ENCODE measurements at regions not wholly inside any gene's neighbourhood (a gene's known extent, or its start where the extent isn't known, plus 50 kb on each side); places are given as distances from the start of the nearest gene placed in this dataset.

DNA sequence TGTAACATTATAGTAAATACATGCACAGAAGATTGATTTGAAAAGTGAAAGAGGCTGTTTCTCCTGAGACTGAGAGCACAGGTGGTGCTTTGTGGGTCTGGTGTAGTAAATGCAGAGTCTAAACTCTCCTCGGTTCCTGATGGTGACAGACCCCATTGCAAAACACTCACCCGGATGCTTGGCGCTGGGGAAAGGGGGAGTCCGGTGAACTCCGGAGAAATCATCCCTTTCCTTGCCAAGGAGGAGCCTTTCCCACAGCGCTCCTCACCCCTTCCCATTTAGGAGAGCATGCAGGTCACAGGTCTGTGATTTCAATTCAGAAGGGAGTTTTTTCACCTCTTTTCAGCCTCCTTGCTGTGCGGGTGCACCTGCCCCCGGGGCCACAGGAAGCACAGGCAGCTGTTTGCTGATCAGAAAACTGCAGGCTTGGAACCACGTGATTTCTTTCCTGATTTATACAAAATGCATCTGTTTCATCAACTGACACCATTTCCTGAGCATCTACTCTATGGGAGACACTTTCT, 75.6 kb upstream of the LYZL2 start:
- no peak for ATAC-seq
- Histone ChIP-seq H3K79me2 (ENCODE audit: insufficient read depth, low read length) (no peaks in the 10 kb centered on the region), H4K20me1 (ENCODE audit: insufficient read depth, low read length) (no peaks in the 10 kb centered on the region), H3K4me2 (ENCODE audit: low read depth, low read length) (no peak overlapping the region), H3K4me1 (ENCODE audit: insufficient read depth, low read length) (no peaks in the 10 kb centered on the region), H3K9me3 (ENCODE audit: low read length) (no peaks in the 10 kb centered on the region), H3K9ac (ENCODE audit: insufficient read depth, low read depth, low read length) (no peak overlapping the region), H2AFZ (ENCODE audit: low read length) (no peak overlapping the region), H3K27ac (ENCODE audit: extremely low read length, insufficient read depth, low read length) (no peak overlapping the region), H3K36me3 (replicated peaks in 1 of 2; ENCODE audit: control insufficient read depth in 1 of 2, insufficient read depth in 2 of 2, low read length in 2 of 2) (no peaks in the 10 kb centered on the region), H3K4me3 (replicated peaks in 1 of 3; ENCODE audit: insufficient read depth in 1 of 3, low read depth in 2 of 3, low read length in 3 of 3) (no peak overlapping the region), H3K27me3 (ENCODE audit: control insufficient read depth in 1 of 2, insufficient read depth in 2 of 2, low read length in 2 of 2) (peaks cover 4 to 32% of the 10 kb centered on the region in 2 experiments; a peak in 4 of 5 replicates)
- 25% methylated on average over 9 of the region's 9 CpGs for WGBS (ENCODE audit: low lambda C conversion rate)
- TF ChIP-seq CHCHD3 (CRISPR knock-in tag; IDR thresholded peaks at IDR 0.05) (no peak), RBAK (CRISPR knock-in tag; IDR thresholded peaks at IDR 0.05) (no peak), ARID3A (IDR thresholded peaks at IDR 0.05; ENCODE audit: low read depth, low read length) (no peak), ZNF3 (CRISPR knock-in tag; IDR thresholded peaks at IDR 0.05) (no peak), MED8 (CRISPR knock-in tag; IDR thresholded peaks at IDR 0.05; ENCODE audit: insufficient replicate concordance) (no peak), SMAD1 (CRISPR knock-in tag; IDR thresholded peaks at IDR 0.05; ENCODE audit: borderline replicate concordance, low read depth) (no peak), ZNF296 (CRISPR knock-in tag; conservative IDR thresholded peaks at IDR 0.05) (no peak), IKZF4 (CRISPR knock-in tag; IDR thresholded peaks at IDR 0.05; ENCODE audit: borderline replicate concordance, low read depth, not compliant biosample characterization) (no peak), ZNF576 (CRISPR knock-in tag; IDR thresholded peaks at IDR 0.05) (no peak), POLR2G (IDR thresholded peaks at IDR 0.05; ENCODE audit: low read depth, low read length) (no peak), SAP130 (CRISPR knock-in tag; IDR thresholded peaks at IDR 0.05; ENCODE audit: low read depth) (no peak)
- TF ChIP-seq, protein P1, sequence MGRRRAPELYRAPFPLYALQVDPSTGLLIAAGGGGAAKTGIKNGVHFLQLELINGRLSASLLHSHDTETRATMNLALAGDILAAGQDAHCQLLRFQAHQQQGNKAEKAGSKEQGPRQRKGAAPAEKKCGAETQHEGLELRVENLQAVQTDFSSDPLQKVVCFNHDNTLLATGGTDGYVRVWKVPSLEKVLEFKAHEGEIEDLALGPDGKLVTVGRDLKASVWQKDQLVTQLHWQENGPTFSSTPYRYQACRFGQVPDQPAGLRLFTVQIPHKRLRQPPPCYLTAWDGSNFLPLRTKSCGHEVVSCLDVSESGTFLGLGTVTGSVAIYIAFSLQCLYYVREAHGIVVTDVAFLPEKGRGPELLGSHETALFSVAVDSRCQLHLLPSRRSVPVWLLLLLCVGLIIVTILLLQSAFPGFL (CRISPR knock-in tag; IDR thresholded peaks at IDR 0.05): no peak
- TF ChIP-seq, protein P2, sequence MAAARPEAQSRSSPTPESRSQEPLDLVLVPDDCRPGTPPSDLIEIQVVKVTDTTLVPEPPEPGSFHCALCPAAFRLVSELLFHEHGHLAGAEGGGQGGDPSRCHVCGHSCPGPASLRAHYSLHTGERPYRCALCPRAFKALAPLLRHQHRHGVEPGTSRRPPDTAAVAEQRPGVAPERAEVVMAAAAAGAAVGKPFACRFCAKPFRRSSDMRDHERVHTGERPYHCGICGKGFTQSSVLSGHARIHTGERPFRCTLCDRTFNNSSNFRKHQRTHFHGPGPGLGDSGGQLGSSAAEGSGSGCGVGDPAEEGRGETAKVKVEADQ (CRISPR knock-in tag; IDR thresholded peaks at IDR 0.05; ENCODE audit: borderline replicate concordance): no peak
- TF ChIP-seq, protein P3, sequence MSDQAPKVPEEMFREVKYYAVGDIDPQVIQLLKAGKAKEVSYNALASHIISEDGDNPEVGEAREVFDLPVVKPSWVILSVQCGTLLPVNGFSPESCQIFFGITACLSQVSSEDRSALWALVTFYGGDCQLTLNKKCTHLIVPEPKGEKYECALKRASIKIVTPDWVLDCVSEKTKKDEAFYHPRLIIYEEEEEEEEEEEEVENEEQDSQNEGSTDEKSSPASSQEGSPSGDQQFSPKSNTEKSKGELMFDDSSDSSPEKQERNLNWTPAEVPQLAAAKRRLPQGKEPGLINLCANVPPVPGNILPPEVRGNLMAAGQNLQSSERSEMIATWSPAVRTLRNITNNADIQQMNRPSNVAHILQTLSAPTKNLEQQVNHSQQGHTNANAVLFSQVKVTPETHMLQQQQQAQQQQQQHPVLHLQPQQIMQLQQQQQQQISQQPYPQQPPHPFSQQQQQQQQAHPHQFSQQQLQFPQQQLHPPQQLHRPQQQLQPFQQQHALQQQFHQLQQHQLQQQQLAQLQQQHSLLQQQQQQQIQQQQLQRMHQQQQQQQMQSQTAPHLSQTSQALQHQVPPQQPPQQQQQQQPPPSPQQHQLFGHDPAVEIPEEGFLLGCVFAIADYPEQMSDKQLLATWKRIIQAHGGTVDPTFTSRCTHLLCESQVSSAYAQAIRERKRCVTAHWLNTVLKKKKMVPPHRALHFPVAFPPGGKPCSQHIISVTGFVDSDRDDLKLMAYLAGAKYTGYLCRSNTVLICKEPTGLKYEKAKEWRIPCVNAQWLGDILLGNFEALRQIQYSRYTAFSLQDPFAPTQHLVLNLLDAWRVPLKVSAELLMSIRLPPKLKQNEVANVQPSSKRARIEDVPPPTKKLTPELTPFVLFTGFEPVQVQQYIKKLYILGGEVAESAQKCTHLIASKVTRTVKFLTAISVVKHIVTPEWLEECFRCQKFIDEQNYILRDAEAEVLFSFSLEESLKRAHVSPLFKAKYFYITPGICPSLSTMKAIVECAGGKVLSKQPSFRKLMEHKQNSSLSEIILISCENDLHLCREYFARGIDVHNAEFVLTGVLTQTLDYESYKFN (CRISPR knock-in tag; conservative IDR thresholded peaks at IDR 0.05): no peak
- DNase-seq (ENCODE audit: low spot score): no peak
- in situ Hi-C loops (cut with HindIII; ENCODE audit: extremely low pct_ligation_motif_present, low pct_unique_long_range_greater_than_20kb): no loop called here
- FAIRE-seq: no peak
- ChIA-PET CTCF (ENCODE audit: low intra/inter-chr PET ratio, low total read pairs) (no interaction called here), POLR2A (no interaction called here)
- no TSS peak for BruUV-seq (replicated peaks)
- intact Hi-C loops (cut with micrococcal nuclease; ENCODE audit: unreplicated experiment): no loop called here

All from HepG2 (cell line).